IMR-90 (cell line): ENCODE measurements at regions not wholly inside any gene's neighbourhood (a gene's known extent, or its start where the extent isn't known, plus 50 kb on each side); places are given as distances from the start of the nearest gene placed in this dataset.

ENCODE experiments used
- BHLHE40 ChIP-seq: fragments of 150-350 bp; IDR thresholded peaks from 2 replicates; pipeline ENCODE4 v1.6.1; 2016; ENCODE audit warnings: mild to moderate bottlenecking, low read depth, low read length
- CTCF ChIP-seq: conservative IDR thresholded peaks from 2 replicates; pipeline ENCODE4 v1.5.1; 2012; ENCODE audit warnings: mild to moderate bottlenecking, low read depth, low read length, improper control_type of control experiment
- MAFK ChIP-seq: IDR thresholded peaks from 2 replicates; pipeline ENCODE4 v1.6.1; 2012; ENCODE audit warnings: low read depth, low read length, improper control_type of control experiment
- NFE2L2 ChIP-seq: fragments of 150-350 bp; IDR thresholded peaks from 2 replicates; pipeline ENCODE4 v1.6.1; 2016; ENCODE audit warnings: low read depth, mild to moderate bottlenecking, low read length
- POLR2A ChIP-seq: IDR thresholded peaks from 2 replicates; pipeline ENCODE4 v1.6.1; 2012; ENCODE audit warnings: mild to moderate bottlenecking, low read depth, low read length
- RAD21 ChIP-seq: IDR thresholded peaks from 2 replicates; pipeline ENCODE4 v1.6.1; 2012; ENCODE audit warnings: low read length, improper control_type of control experiment
- RFX5 ChIP-seq: IDR thresholded peaks from 2 replicates; pipeline ENCODE4 v1.8.0; 2012; ENCODE audit warnings: low read depth, mild to moderate bottlenecking, low read length, moderate library complexity
- SMC3 ChIP-seq: fragments of 150-350 bp; IDR thresholded peaks from 2 replicates; pipeline ENCODE4 v1.6.1; 2016; ENCODE audit warnings: low read depth, mild to moderate bottlenecking, antibody characterized with exemption, low read length, moderate library complexity
- TF ChIP-seq, protein P1 (sequence below): fragments of 150-350 bp; IDR thresholded peaks from 2 replicates; pipeline ENCODE4 v1.6.1; 2017; ENCODE audit warnings: mild to moderate bottlenecking, antibody characterized with exemption, low read length, low read depth
- TF ChIP-seq, protein P2 (sequence below): fragments of 150-350 bp; IDR thresholded peaks from 2 replicates; pipeline ENCODE4 v1.6.1; 2016; ENCODE audit warnings: low read depth, mild to moderate bottlenecking, low read length, moderate library complexity, borderline replicate concordance

DNA sequence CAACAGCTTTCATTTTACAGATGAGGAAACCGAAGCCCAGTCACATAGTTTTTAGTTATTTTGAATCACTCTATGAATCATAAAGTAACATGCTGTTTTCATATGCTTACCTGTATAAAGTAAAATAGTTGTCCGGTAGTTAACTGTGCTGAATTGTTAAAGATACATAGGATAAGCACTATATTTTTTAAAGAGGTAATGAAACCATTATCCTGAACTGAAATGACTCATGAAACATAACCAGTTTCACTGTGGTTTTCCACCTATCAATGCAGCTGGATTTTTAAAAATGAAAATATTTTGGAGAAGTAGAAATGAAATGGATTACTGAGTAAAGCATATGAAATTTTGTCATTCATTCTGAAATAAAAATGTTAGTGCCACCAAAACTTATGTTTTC, 655.0 kb downstream of the OLFM4 start:
- no peak for TF ChIP-seq CTCF
- TF ChIP-seq POLR2A: no peak
- TF ChIP-seq, protein P1, sequence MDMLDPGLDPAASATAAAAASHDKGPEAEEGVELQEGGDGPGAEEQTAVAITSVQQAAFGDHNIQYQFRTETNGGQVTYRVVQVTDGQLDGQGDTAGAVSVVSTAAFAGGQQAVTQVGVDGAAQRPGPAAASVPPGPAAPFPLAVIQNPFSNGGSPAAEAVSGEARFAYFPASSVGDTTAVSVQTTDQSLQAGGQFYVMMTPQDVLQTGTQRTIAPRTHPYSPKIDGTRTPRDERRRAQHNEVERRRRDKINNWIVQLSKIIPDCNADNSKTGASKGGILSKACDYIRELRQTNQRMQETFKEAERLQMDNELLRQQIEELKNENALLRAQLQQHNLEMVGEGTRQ: no peak
- TF ChIP-seq, protein P2, sequence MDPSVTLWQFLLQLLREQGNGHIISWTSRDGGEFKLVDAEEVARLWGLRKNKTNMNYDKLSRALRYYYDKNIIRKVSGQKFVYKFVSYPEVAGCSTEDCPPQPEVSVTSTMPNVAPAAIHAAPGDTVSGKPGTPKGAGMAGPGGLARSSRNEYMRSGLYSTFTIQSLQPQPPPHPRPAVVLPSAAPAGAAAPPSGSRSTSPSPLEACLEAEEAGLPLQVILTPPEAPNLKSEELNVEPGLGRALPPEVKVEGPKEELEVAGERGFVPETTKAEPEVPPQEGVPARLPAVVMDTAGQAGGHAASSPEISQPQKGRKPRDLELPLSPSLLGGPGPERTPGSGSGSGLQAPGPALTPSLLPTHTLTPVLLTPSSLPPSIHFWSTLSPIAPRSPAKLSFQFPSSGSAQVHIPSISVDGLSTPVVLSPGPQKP: no peak
- TF ChIP-seq MAFK: no peak
- no peak for TF ChIP-seq NFE2L2
- TF ChIP-seq BHLHE40: no peak
- TF ChIP-seq SMC3: no peak
- TF ChIP-seq RAD21: no peak
- TF ChIP-seq RFX5: no peak
